H1 (cell line): ENCODE measurements at regions not wholly inside any gene's neighbourhood (a gene's known extent, or its start where the extent isn't known, plus 50 kb on each side); places are given as distances from the start of the nearest gene placed in this dataset.

Experiments used
- CTCF ChIA-PET: fragments of 300-600 bp; sonication (Branson Sonifier 250); formaldehyde crosslinking; loops from one replicate; lab custom pipeline; 2021; ENCODE audit not compliant: partially characterized antibody; lab: Charles Lee
- POLR2A ChIA-PET: fragments of 300-600 bp; sonication (Branson Sonifier 250); formaldehyde crosslinking; loops from one replicate; lab custom pipeline; 2021; ENCODE audit warnings: inconsistent platforms; ENCODE audit not compliant: partially characterized antibody; lab: Charles Lee
- DNase-seq, 2 experiments: peaks; one replicate each; pipeline versions ENCODE4 v3.0.0 to v3.0.0-alpha.2; 2010 to 2022; ENCODE audit warnings: low spot score in 2 of 2, low read depth in 1 of 2, mixed read lengths in 1 of 2
- FAIRE-seq: peaks from 2 replicates; lab custom pipeline; 2011; peaks lifted over from hg19 to GRCh38; lab: Jason Lieb, UNC
- H2AFZ ChIP-seq: 2 replicates; pipeline ENCODE4 v1.8.1; 2012; ENCODE audit warnings: low read length, inconsistent platforms
- H2AK5ac ChIP-seq: 2 replicates; pipeline ENCODE4 v1.6.1; 2013; ENCODE audit warnings: low read depth, low read length
- H2BK120ac ChIP-seq: replicated peaks from 2 replicates; pipeline ENCODE3; 2013; ENCODE audit warnings: low read depth, low read length, inconsistent platforms
- H2BK12ac ChIP-seq: 2 replicates; pipeline ENCODE4 v1.6.1; 2013; ENCODE audit warnings: low read depth, low read length
- H2BK15ac ChIP-seq: 2 replicates; pipeline ENCODE4 v1.6.1; 2013; ENCODE audit warnings: low read length
- H2BK20ac ChIP-seq: 2 replicates; pipeline ENCODE4 v1.6.1; 2013; ENCODE audit warnings: low read length
- H2BK5ac ChIP-seq: 2 replicates; pipeline ENCODE4 v1.6.1; 2013; ENCODE audit warnings: low read depth, low read length
- H3K14ac ChIP-seq: 2 replicates; pipeline ENCODE4 v1.6.1; 2013; ENCODE audit warnings: inconsistent platforms; ENCODE audit not compliant: insufficient read length
- H3K18ac ChIP-seq: 2 replicates; pipeline ENCODE4 v1.6.1; 2013; ENCODE audit warnings: low read length; ENCODE audit errors: extremely low read depth
- H3K23ac ChIP-seq: 2 replicates; pipeline ENCODE4 v1.6.1; 2013; ENCODE audit warnings: inconsistent platforms; ENCODE audit not compliant: insufficient read length
- H3K23me2 ChIP-seq: 2 replicates; pipeline ENCODE4 v1.6.1; 2013; ENCODE audit warnings: low read depth, low read length
- H3K27ac ChIP-seq: 2 replicates; pipeline ENCODE4 v1.6.1; 2011; ENCODE audit warnings: low read depth, low read length, inconsistent platforms
- H3K27me3 ChIP-seq, 4 experiments: replicated peaks in 1 of 4; 1 replicate in 1 of 4; 2 replicates in 3 of 4; pipeline versions ENCODE4 v1.6.1 to v1.8.1; 2011 to 2013; ENCODE audit warnings: low read length in 3 of 4, mild to moderate bottlenecking in 3 of 4, inconsistent platforms in 2 of 4, mixed read lengths in 2 of 4, moderate library complexity in 1 of 4; ENCODE audit not compliant: control insufficient read depth in 3 of 4, insufficient read depth in 3 of 4; ENCODE audit errors: extremely low read depth in 1 of 4
- H3K36me3 ChIP-seq, 4 experiments: 2 replicates each; pipeline versions ENCODE4 v1.6.1 to v1.8.1; 2011 to 2013; ENCODE audit warnings: mild to moderate bottlenecking in 4 of 4, low read length in 3 of 4, moderate library complexity in 2 of 4, control low read depth in 1 of 4, inconsistent platforms in 1 of 4; ENCODE audit not compliant: insufficient read depth in 4 of 4, control insufficient read depth in 2 of 4
- H3K4ac ChIP-seq: replicated peaks from 2 replicates; pipeline ENCODE3; 2013; ENCODE audit warnings: low read length, low read depth, mixed read lengths, inconsistent platforms; ENCODE audit not compliant: insufficient read length
- H3K4me1 ChIP-seq, 4 experiments: replicated peaks in 1 of 4; 1 replicate in 1 of 4; 2 replicates in 3 of 4; pipeline versions ENCODE4 v1.6.1 to v1.8.1; 2011 to 2013; ENCODE audit warnings: low read length in 3 of 4, inconsistent platforms in 2 of 4, mixed read lengths in 1 of 4; ENCODE audit not compliant: insufficient read depth in 4 of 4, control insufficient read depth in 3 of 4
- H3K4me2 ChIP-seq, 2 experiments: 2 replicates each; pipeline versions ENCODE4 v1.6.1 to v1.8.1; 2011 to 2013; ENCODE audit warnings: low read depth in 2 of 2, low read length in 2 of 2, control low read depth in 1 of 2, inconsistent platforms in 1 of 2, mild to moderate bottlenecking in 1 of 2; ENCODE audit not compliant: insufficient read depth in 1 of 2
- H3K4me3 ChIP-seq, 4 experiments: fragments of 200-600, 300-600 bp in 1 of 4; sonication (generic), shearing (Covaris generic), sonication (Bioruptor Twin) in 1 of 4; 2 replicates each; pipeline versions ENCODE4 v1.5.1 to v1.8.1; 2011 to 2016; ENCODE audit warnings: low read length in 4 of 4, low read depth in 3 of 4, control low read depth in 2 of 4, inconsistent platforms in 2 of 4, mild to moderate bottlenecking in 2 of 4, mixed read lengths in 1 of 4, moderate library complexity in 1 of 4; ENCODE audit not compliant: insufficient read depth in 2 of 4; ENCODE audit errors: extremely low read depth in 1 of 4
- H3K56ac ChIP-seq: replicated peaks from 2 replicates; pipeline ENCODE3; 2013; ENCODE audit warnings: low read depth, mild to moderate bottlenecking, mixed read lengths, low read length, inconsistent platforms; ENCODE audit not compliant: insufficient read length
- H3K79me1 ChIP-seq: 2 replicates; pipeline ENCODE4 v1.6.1; 2013; ENCODE audit warnings: low read depth, low read length, control low read depth
- H3K79me2 ChIP-seq, 2 experiments: 2 replicates each; pipeline versions ENCODE4 v1.6.1 to v1.8.1; 2012 to 2013; ENCODE audit warnings: low read length in 2 of 2, mild to moderate bottlenecking in 2 of 2, inconsistent platforms in 1 of 2; ENCODE audit not compliant: insufficient read depth in 2 of 2, control insufficient read depth in 1 of 2
- H3K9ac ChIP-seq, 4 experiments: replicated peaks in 1 of 4; 1 replicate in 1 of 4; 2 replicates in 3 of 4; pipeline versions ENCODE4 v1.6.1 to v1.8.1; 2011 to 2013; ENCODE audit warnings: low read depth in 3 of 4, low read length in 3 of 4, control low read depth in 2 of 4, mild to moderate bottlenecking in 2 of 4, moderate library complexity in 2 of 4, inconsistent platforms in 1 of 4; ENCODE audit errors: extremely low read depth in 1 of 4
- H3K9me3 ChIP-seq, 2 experiments: 2 replicates each; pipeline versions ENCODE4 v1.6.1 to v1.8.1; 2012 to 2013; ENCODE audit warnings: mild to moderate bottlenecking in 2 of 2, moderate library complexity in 2 of 2, control low read depth in 1 of 2, inconsistent platforms in 1 of 2, low read depth in 1 of 2, low read length in 1 of 2, mixed read lengths in 1 of 2; ENCODE audit not compliant: insufficient read depth in 2 of 2
- H4K20me1 ChIP-seq, 2 experiments: replicated peaks in 1 of 2; 2 replicates each; pipeline versions ENCODE3 to v1.8.1; 2011 to 2013; ENCODE audit warnings: inconsistent platforms in 2 of 2, low read length in 2 of 2, mild to moderate bottlenecking in 1 of 2; ENCODE audit not compliant: insufficient read depth in 2 of 2, control insufficient read depth in 1 of 2
- H4K5ac ChIP-seq: 2 replicates; pipeline ENCODE4 v1.6.1; 2013; ENCODE audit warnings: low read length, low read depth, mixed read lengths, inconsistent platforms; ENCODE audit not compliant: insufficient read length
- H4K8ac ChIP-seq: 2 replicates; pipeline ENCODE4 v1.8.0; 2013; ENCODE audit warnings: mild to moderate bottlenecking, moderate library complexity, low read length, inconsistent platforms; ENCODE audit not compliant: insufficient read depth; ENCODE audit errors: extremely low read depth
- H4K91ac ChIP-seq: replicated peaks from 2 replicates; pipeline ENCODE3; 2013; ENCODE audit warnings: low read length, mixed read lengths, inconsistent platforms; ENCODE audit not compliant: insufficient read length
- CHD1 ChIP-seq: IDR thresholded peaks from 2 replicates; pipeline ENCODE4 v1.6.1; 2012; ENCODE audit warnings: low read depth, low read length, improper control_type of control experiment
- CTBP2 ChIP-seq: IDR thresholded peaks from 2 replicates; pipeline ENCODE4 v1.7.0; 2011; ENCODE audit warnings: borderline replicate concordance, mild to moderate bottlenecking, moderate library complexity, mixed read lengths, low read length; ENCODE audit not compliant: insufficient read depth, insufficient read length
- GABPA ChIP-seq: IDR thresholded peaks from 2 replicates; pipeline ENCODE4 v1.6.1; 2011; ENCODE audit warnings: mild to moderate bottlenecking, low read length, moderate library complexity, borderline replicate concordance; ENCODE audit not compliant: insufficient read depth
- HDAC2 ChIP-seq, 2 experiments: fragments of 300-600 bp in 1 of 2; sonication (generic) in 1 of 2; IDR thresholded peaks; 2 replicates each; pipeline ENCODE4 v1.6.1; 2011 to 2012; ENCODE audit warnings: low read depth in 2 of 2, low read length in 2 of 2, mild to moderate bottlenecking in 2 of 2, moderate library complexity in 2 of 2, borderline replicate concordance in 1 of 2, inconsistent platforms in 1 of 2
- KDM5A ChIP-seq: fragments of 200-600 bp; IDR thresholded peaks from 2 replicates; pipeline ENCODE4 v1.7.1; 2012; ENCODE audit warnings: mild to moderate bottlenecking, low read length, inconsistent platforms, mixed read lengths
- NANOG ChIP-seq: IDR thresholded peaks from 2 replicates; pipeline ENCODE4 v1.6.1; 2011; ENCODE audit warnings: low read length, low read depth, mild to moderate bottlenecking, inconsistent platforms; ENCODE audit not compliant: insufficient read depth, poor library complexity, severe bottlenecking
- NRF1 ChIP-seq: IDR thresholded peaks from 2 replicates; pipeline ENCODE4 v1.6.1; 2011; ENCODE audit warnings: mild to moderate bottlenecking, low read depth, low read length, improper control_type of control experiment
- POLR2A ChIP-seq, 2 experiments: IDR thresholded peaks; 1 replicate in 1 of 2; 2 replicates in 1 of 2; pipeline ENCODE4 v1.6.1; 2011; ENCODE audit warnings: low read depth in 2 of 2, low read length in 2 of 2, mild to moderate bottlenecking in 2 of 2; ENCODE audit errors: control extremely low read depth in 1 of 2
- POLR2AphosphoS5 ChIP-seq: IDR thresholded peaks from 2 replicates; pipeline ENCODE4 v1.6.1; 2011; ENCODE audit warnings: low read depth, low read length
- RXRA ChIP-seq: IDR thresholded peaks from 2 replicates; pipeline ENCODE4 v1.6.1; 2011; ENCODE audit warnings: low read depth, mild to moderate bottlenecking, low read length, moderate library complexity; ENCODE audit not compliant: insufficient read depth
- TAF7 ChIP-seq: optimal IDR thresholded peaks from 2 replicates; pipeline ENCODE3; 2011; ENCODE audit warnings: low read depth, mild to moderate bottlenecking, inconsistent platforms, low read length, moderate library complexity, borderline replicate concordance
- TCF12 ChIP-seq: IDR thresholded peaks from 2 replicates; pipeline ENCODE4 v1.6.1; 2011; ENCODE audit warnings: low read depth, mild to moderate bottlenecking, low read length
- YY1 ChIP-seq: IDR thresholded peaks from 2 replicates; pipeline ENCODE4 v1.6.1; 2011; ENCODE audit warnings: low read depth, mild to moderate bottlenecking, low read length
- WGBS, 2 experiments: shearing (Covaris generic) in 1 of 2; methylation state at CpG; one replicate each; pipeline versions ENCODE4 v1.1.6 to v1.1.7; 2013 to 2015; ENCODE audit warnings: low lambda C conversion rate in 2 of 2, mixed read lengths in 2 of 2, inconsistent platforms in 1 of 2, low coverage in 1 of 2, missing lambda C conversion rate in 1 of 2; ENCODE audit not compliant: insufficient replicate concordance in 2 of 2, insufficient coverage in 1 of 2, insufficient read length in 1 of 2; ENCODE audit errors: extremely low coverage in 1 of 2, missing lambda C conversion rate in 1 of 2; 5-methylcytosine and 5-hydroxymethylcytosine counted together
- TF ChIP-seq, protein P1 (sequence below): IDR thresholded peaks from 2 replicates; pipeline ENCODE4 v1.6.1; 2012; ENCODE audit warnings: inconsistent platforms

DNA sequence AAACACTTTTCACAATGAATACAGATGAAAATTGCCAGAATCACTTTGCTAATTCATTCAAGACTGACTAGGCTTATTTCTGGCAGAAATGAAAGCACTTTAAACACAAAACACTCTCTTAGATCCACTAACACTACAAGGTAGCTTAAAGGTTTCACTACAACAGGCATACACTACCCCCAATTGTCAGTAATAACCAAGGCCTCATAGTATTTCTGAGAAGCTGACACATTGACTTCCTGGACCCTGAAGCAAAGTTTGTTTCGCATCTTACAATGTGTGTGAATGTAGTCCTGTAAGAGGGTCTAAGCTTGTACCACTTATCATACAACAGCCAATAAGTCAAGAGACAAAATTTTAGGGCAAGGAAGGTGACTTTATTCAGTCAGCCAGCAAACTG is 129.9 kb upstream of the FMR1 start:
- H3K18ac ChIP-seq: no peak overlapping the region
- no peak overlapping the region for H4K5ac ChIP-seq
- H3K4me1 ChIP-seq: no peaks in the 10 kb centered on the region
- H2BK15ac ChIP-seq: no peak overlapping the region
- ChIA-PET POLR2A (no interaction called here), CTCF (interaction anchor here (0.6 kb wide), 1 partner anchor 71 kb away, joined by 4 read pairs; no protein-coding TSS in a partner anchor)
- H3K23ac ChIP-seq: no peak overlapping the region
- 100% methylated on average over 1 of the region's 1 CpG; no CpG with 5 or more reads in 1 of the 2 experiments for WGBS, 2 experiments
- no peak overlapping the region for H2BK5ac ChIP-seq
- no peak overlapping the region for H3K4me3 ChIP-seq
- no peak overlapping the region for H3K4ac ChIP-seq
- no peaks in the 10 kb centered on the region for H3K36me3 ChIP-seq
- H3K56ac ChIP-seq: no peak overlapping the region
- H3K79me1 ChIP-seq: no peaks in the 10 kb centered on the region
- no peaks in the 10 kb centered on the region for H3K79me2 ChIP-seq
- H3K9ac ChIP-seq: no peak overlapping the region
- H3K27me3 ChIP-seq: no peaks in the 10 kb centered on the region
- no peak overlapping the region for H4K8ac ChIP-seq
- H2AK5ac ChIP-seq: no peak overlapping the region
- H4K91ac ChIP-seq: no peak overlapping the region
- H3K14ac ChIP-seq: no peak overlapping the region
- H3K23me2 ChIP-seq: no peaks in the 10 kb centered on the region
- DNase-seq (no peak), FAIRE-seq (no peak)
- no peaks in the 10 kb centered on the region for H4K20me1 ChIP-seq
- H3K27ac ChIP-seq: no peak overlapping the region
- H3K9me3 ChIP-seq: no peaks in the 10 kb centered on the region
- H2AFZ ChIP-seq: no peak overlapping the region
- H2BK120ac ChIP-seq: no peak overlapping the region
- H2BK20ac ChIP-seq: no peak overlapping the region
- no peak overlapping the region for H3K4me2 ChIP-seq
- H2BK12ac ChIP-seq: no peak overlapping the region
- TF ChIP-seq GABPA (no peak), NANOG (no peak), CHD1 (no peak), TCF12 (no peak), YY1 (no peak), HDAC2 (IDR thresholded peaks at IDR 0.05; ENCODE audit: borderline replicate concordance in 1 of 2, low read depth in 2 of 2, low read length in 2 of 2) (no peak), KDM5A (no peak), POLR2A (IDR thresholded peaks at IDR 0.05; ENCODE audit: control extremely low read depth in 1 of 2, low read depth in 2 of 2, low read length in 2 of 2) (no peak), NRF1 (no peak), CTBP2 (no peak), RXRA (no peak), POLR2AphosphoS5 (no peak), TAF7 (no peak)
- TF ChIP-seq, protein P1, sequence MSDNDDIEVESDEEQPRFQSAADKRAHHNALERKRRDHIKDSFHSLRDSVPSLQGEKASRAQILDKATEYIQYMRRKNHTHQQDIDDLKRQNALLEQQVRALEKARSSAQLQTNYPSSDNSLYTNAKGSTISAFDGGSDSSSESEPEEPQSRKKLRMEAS: no peak
